Iris pigment epithelial cell (primary cell): ENCODE measurements at regions not wholly inside any gene's neighbourhood (a gene's known extent, or its start where the extent isn't known, plus 50 kb on each side); places are given as distances from the start of the nearest gene placed in this dataset.

Source experiments
- DNase-seq: peaks from one replicate; pipeline ENCODE4 v3.0.0-alpha.2; 2011; ENCODE audit warnings: low read depth

DNA sequence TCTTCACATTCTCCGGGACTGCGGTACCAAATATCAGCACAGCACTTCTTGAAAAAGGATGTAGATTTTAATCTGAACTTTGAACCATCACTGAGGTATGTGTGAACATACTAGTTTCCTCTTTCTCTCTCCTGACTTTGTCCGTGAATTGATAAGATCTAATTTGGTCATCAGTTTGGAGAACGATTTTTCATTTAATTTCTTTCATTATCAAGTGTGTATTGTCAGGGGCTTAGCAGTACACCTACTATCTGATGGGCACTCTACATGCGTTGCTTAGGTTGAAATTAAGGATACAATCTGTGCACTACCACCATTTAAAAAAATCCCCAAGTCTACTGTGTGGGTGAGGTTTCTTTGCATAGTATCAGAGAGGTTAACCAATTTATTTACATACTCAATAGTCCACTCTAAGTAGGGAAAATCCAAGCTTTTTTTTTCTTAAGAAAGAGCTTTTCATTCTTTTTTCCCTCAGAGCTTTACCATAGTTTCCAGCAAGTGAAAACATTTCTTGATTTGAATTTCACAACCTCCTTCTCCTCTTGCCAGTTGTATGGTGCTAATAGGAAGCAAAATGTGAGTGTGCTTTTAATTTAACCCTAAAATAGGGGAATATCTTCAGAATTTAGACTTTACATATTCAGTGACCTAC, 105.4 kb upstream of the ESR1 start:
- no peak for DNase-seq

DNA sequence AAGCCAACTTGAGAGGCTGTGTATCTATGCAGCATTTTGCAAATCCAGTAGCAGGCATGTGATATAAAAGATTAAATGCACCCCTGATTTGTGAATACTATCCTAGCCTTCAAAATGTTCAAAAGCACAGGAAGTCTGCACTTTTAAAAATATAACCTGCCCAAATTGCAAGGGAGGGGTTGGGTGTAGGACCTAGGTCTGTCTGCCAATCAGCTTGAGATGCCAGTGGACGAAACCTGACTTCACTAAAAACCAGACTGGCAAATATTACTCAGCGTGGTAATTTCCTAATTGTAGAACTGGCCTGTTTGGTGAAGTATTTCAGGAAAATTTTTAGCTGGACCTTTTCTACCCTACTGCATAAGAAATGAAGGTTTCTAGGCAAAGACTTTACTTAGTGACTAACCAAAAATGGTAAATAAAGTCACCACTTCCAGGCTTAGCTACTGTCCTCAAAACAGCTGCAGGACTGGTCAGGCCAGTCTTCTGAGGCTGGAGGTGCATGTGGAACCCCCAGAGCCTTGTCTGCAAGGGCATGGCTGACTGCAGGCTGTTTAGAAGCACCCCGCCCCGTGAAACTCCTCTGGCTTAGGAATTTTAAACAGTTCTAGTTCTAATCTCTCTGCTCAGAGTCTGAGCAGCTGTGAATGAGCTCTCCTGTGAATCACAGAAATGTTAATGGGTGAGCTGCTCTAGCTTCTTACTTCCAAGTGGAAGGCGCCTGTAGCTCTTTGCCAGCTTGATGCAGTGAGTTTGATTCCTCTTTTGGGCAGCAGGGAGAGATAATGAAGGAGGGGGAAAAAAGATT, 104.4 kb upstream of the ESR1 start:
- no peak for DNase-seq

DNA sequence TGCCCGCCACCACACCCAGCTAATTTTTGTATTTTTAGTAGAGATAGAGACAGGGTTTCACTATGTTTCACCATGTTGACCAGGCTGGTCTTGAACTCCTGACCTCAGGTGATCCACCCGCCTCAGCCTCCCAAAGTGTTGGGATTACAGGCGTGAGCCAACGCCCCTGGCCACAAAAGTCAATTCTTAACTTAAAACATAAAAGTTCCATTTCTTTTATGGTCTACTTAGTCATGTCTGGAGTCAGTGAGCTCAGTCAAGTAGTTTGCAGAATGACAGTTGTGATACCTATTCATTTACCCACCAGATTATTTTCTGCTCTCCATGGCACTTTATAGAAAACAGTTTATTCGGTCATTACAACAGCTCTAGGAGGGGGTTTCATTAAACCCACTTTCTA, 103.1 kb upstream of the ESR1 start:
- DNase-seq: no peak

DNA sequence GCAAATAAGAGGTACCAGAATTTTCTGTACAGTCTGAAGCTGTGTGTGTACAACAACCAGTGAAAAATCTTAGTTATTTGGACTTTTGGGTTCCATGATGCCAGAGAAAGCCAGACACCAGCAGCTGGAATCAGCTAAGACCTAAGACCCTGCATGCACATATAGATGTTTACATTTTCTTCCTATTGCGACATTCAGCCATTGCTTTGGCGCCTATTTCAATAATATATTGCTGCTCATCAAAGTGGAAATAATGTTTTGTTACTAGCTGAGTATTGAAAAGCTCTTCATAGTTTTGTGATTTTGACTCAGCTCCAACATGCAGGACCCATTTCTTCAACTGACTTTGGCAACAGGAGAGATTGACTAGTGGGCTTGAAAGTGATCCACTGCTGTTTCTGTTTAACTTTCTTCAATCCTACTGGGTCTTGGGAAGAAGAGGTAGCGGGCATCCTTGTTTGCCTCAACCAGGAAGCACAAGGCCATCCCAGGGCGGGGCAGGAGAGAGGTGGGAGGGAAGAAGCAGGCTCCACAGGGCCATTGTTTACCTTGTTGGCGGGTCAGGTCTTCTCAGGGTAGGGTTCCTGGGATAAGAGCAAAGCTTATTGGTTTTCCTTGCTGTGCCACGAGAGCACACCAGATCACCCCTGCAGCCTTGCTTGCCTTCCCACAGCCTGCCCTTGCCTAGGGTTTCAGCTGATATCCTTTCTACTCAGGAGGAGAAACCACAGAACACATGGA, 101.3 kb upstream of the ESR1 start:
- DNase-seq: no peak

DNA sequence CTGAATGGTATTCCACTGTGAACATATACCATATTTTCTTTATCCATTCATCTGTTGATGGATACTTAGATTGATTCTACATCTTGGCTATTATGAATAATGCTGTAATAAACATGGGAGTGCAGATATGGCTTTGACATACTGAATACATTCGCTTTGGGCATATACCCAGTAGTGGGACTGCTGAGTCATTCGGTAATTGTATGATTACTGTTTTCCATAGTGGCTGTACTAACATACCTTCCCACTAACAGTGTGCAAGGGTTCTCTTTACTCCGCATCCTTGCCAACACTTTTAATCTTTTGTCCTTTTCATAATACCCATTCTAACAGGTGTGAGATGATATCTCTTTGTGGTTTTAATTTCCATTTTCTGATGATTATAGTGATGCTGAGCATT, 98.2 kb upstream of the ESR1 start:
- DNase-seq: no peak

DNA sequence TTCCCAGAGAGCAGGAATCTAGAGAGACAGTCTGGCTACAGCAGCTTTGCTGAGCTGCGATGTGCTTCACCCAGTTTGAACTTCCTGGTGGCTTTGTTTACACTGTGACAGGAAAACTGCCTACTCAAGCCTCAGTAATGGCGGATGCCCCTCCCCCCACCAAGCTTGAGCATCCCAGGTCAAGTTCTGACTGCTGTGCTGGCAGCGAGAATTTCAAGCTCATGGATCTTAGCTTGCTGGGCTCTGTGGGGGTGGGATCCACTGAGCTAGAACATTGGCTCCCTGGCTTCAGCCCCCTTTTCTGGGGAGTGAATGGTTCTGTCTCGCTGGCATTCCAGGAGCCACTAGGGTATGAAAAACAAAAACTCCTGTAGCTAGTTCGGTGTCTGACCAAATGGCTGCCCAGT, 91.0 kb upstream of the ESR1 start:
- no peak for DNase-seq

DNA sequence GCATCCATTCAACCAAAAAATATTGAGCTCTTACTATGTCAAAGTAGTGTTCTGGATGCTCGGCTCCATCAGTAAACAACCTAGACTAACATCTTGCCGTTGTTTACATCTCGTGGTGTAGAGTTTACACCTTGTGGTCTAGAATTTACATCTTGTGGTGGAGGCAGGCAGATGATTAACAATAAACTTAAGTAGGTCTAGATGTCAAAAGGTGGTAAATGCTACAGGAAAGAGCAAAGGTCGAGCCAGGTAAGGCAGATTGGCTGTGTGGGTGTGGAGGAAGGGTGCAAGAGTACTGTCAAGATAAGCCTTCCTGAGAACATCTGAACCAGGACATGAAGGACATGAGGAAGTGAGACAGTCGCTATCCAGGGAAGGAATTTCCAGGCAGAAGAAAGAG, 88.4 kb upstream of the ESR1 start:
- DNase-seq: no peak

DNA sequence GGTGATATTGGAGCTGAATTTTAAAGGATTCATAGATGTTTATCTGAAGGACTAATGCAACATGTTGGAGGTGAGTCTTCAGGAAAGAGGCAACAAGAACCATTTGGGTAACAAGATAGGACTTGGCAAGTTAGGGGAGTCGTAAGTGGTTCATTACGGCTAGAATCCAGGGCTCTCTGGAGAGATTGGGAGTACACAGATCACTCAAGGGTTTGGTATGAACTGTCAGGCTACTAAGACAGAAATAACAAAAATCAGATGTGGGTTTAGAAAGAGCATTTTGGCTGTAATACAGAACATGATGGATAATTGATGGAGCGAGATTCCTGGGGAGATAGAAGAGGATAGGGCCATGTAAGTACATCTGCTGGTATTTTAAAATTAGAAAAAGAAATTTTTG, 86.3 kb upstream of the ESR1 start:
- no peak for DNase-seq

DNA sequence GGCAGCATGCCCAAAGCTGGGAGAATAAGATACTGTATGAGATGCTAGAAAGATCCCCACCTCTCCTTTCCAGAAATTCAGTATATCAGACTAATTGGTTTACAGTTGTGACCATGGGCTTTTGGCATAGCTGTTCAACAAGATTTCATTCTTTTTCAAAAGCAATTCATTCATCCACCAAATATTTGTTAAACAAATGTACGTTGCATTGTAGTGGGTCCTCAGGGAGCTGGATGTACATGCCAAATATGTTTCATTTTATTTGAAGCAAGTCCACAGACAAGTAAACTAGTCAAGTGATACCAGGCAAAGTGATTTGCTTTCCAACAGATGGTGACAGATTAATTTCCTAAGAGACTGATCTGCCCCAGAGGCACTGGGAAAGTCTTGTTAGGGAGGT, 85.8 kb upstream of the ESR1 start:
- no peak for DNase-seq

DNA sequence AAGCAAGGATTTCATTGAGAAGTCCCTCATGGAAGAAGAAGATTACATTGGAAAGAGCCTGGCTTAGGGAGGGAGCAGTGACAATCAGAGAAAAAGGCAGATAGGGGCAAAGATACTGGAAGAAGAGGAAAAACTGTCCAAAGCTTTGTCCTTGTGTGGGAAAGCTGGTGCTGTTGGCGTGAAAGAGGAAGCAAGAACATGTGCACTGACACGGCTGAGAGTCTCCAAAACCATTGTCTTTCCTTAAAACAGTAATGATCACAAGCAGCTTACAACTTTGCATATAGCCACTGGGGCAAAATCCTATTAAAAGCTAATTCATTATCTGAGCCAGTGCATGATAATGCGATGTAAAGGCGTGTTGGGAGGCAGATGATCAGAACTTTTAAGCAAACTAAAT, 85.1 kb upstream of the ESR1 start:
- DNase-seq: no peak

DNA sequence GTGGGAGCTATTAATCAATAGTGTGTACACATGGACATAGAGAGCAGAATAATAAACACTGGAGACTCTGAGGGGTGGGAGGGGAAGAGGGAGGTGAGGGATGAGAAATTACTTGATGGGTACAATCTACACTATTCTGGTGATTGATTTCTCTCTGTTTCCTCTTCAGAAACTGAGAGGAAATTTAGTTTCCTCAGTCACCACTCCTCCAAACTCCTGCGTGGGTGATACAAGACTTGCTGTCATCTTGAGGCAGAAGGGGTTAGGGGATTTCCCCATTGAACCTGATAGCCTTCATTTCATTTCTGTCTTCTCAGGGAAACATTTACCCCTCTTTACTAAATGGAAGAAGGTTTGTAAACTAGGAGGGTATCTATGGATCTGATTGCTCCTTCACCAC, 84.3 kb upstream of the ESR1 start:
- DNase-seq: no peak

DNA sequence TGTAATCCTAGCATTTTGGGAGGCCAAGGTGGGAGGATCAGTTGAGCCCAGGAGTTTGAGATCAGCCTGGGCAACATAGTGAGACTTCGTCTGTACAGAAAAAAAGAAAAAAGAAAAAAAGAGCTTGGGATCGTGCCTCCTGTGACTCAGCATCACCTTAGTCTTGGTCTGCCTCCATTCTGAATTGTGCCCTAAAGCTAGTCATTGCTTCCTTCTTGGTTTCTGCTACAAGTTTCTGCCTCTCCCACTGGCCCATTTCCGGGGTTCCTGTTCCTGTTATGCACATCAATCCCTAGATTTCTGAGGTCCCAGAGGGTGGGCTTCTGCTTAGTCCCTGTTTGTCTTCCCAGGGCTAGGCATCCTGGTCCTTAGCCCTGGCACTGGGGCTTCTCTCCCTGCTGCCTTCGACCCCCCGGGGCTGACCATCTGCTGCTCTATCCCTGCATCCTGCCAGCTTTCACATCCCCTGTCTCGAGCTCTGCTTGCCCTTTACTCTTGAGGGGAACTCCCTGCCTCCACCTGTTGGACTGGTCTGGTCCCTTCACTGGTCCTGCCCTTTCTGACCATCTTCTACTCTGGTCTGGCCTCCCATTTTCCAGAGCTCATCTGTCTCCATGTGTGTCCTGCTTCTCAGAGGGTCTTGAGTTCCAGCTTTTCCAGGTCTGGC, 77.5 kb upstream of the ESR1 start:
- DNase-seq: no peak

DNA sequence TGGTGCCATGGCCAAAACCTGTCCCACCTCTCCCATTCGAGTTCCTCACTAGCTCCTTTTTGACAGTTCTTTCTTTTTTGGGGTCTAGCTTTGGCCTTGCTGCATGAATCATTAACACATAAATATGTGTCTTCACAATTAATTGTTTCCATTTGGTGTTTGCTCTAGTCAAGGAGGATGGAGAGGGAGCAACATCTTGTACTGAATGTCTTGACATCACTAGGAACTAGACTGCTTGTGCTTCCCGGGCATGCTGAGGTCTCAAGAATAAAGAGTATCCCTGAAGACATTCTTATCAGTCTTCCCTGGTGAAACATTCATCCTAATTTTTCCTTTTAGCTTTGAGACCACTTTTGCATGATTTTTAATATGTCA, 77.0 kb upstream of the ESR1 start:
- DNase-seq: no peak

DNA sequence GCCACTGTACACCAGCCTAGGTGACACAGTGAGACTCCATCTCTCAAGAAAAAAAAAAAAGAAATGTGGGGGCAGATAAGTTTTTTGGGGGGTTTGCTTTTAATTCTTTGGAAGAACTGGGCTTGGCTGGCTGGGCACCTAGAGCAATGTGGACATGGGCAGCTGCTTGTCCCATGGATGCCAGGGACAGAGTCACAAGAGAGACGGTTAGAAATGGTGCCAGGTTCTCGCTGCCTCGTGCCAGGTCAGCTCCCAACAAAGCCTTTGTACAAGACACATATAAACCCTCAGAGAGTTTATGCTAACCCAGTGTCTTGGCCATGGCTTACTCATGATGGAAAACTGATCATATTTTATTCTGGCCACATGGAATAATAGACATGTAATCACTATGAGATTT, 76.2 kb upstream of the ESR1 start:
- no peak for DNase-seq

DNA sequence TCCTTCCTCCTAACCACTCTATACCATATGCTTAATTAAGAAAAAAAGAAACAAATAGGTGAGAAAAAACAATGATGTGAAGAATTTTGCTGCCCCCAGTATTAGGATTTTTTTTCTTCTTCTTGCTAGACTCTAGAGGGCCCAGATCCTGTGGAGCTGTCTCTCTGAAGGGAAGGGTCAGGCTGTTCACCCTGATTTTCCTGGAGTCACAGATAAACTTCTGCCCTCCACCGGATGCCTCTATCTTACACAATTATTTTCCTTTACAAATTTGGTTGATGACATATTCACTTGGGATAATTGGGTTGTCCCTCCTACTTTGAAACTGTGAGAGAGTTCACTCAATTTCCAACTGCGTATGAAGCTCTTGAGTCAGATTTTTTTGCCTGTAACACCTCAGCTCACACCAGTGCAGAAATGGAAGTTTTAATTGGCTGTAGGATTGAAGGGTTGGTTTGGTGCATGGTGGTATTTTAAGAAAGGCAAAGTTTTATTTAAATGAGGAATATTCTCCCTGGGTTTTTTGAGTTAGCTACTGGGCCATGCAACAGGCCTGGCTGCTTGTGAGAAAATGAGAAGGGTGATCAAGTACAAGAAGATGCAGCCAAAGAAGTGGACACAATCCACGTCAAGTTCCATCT, 73.7 kb upstream of the ESR1 start:
- DNase-seq: no peak

DNA sequence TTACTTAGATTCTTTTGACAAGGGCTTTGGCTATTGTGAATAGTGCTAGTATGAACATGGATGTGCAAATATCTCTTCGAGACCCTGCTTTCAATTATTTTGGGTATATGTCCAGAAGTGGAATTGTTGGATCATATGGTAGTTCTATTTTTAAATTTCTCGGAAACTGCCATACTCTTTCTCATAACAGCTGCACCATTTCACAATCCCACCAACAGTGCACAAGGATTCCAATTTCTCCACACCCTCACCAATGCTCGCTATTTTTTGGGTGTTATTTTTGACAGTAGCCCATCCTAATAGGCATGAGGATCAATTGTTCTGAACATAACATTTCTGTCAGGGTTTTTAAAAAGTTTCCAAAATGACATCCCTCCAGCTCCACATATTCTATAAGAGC, 69.2 kb upstream of the ESR1 start:
- no peak for DNase-seq

DNA sequence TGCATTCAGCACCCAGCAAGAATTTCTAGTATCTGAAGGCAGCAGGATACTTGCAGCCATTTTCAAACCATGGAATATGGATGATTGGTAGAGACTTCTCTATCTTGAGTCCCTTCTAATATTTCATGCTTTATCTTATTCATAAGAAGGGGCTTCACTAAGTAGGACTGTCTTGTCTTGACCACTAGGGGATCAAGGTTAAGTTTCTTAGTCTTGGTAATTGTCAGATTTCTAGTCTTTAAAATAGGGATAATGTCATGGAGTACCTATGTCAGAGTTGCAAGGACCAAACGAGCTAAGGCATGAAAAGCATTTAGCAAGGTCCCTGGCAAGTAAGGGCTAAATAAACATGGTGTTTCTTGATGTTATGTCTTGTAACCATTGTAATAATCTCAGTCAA, 68.5 kb upstream of the ESR1 start:
- DNase-seq: no peak

DNA sequence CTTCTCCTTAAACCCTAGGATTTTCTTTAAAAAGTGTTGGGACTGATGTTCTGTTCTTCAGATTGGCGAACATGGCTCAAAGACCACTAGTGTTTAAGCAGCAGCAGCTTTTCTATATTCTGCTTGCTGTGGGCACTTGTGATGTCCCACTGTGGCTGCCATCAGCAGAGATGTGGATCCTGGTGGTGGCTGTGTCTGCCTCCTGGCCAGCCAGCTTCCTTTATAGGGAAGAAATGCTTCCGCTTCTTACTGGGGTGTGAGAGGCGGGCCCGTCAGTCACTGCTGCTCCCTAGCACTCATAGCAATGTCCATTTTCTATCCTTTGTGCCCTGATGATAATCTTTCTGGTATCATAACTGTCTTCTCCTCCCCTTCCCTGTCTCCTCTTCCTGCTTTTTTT, 66.7 kb upstream of the ESR1 start:
- no peak for DNase-seq

DNA sequence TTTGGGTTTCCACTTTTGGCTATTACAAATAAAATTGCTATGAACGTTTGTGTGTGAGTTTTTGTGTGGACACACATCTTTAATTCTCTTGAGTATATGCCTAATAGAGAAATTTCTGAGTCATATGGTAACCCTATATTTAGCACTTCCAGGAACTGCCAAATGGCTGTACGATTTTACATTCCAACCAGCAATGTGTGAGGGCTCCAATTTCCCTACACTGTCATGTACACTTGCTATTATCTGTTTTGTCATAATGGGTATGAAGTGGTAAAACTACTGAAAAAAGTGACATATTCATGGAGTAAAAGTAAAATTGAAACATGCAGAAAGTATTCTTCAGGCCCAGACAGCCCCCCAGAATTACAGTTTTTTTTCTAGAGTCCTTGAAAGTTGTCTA, 59.6 kb upstream of the ESR1 start:
- no peak for DNase-seq

DNA sequence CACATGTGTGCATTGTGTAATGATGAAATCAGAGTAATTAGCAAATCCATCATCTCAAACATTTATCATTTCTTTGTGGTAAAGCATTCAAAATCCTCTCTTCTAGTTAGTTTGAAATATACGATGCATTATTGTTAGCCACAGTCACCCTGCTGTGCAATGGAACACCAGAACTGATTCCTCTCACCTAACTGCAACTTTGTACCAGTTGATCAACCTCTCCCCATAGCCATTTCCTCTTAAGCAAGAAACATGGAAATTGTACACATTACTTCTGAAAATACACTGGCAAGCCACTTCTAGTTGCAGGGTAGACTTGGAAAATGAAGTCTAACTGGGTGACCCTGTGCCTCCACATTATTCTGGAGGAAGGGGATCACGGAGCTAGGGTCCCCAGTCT, 58.1 kb upstream of the ESR1 start:
- DNase-seq: no peak

DNA sequence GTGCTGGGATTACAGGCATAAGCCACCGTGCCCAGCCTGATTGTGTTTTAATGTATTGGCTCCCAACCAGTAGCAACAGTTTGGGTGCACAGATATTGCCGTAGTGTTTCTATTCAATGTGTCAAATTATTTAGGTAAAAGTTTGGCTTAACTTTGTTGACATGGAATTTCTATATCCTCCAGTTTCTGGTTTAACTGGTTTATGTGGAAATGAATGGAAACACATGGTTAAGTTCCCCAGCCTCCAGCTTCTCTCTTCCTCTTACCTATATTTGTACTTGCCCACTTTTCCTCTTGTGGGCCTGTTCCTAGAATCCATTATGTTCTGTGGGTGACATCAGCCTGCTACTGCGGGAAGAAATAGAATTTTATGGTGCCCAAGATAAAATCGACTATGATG, 53.9 kb upstream of the ESR1 start:
- no peak for DNase-seq

DNA sequence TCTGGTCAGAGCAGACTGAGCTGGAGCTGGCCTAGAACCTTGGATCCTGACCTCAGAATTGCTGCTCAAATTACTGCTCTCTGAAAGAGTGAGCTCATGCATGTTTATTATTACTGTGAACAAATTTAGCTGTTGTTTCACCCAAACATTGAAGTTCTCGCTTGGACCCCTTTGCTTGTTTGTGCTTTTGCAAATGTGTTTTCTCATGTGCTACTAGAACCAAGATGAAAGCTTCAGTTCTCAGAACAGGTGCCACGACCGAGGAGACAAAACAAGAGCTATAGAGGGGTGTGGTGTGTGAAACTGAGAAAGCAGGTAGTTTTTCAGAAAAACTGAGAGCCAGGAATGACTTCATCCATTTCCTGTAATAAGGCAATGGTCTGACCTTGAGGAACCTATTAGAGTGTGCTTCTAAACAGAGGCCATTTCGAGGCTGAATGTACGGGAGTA, 50.0 kb upstream of the ESR1 start:
- peak; percentile 1 for DNase-seq
